Left hindlimb (tissue), 1 donor: ENCODE measurements at regions not wholly inside any gene's neighbourhood (a gene's known extent, or its start where the extent isn't known, plus 50 kb on each side); places are given as distances from the start of the nearest gene placed in this dataset.

ENCODE experiments used
- DNase-seq: peaks from one replicate; pipeline ENCODE4 v3.0.0-alpha.2; 2018

- no peak for DNase-seq
These were observed 553.0 kb downstream of the SLC16A7 start for GRCh38 chr12:60148831-60149230.

DNA sequence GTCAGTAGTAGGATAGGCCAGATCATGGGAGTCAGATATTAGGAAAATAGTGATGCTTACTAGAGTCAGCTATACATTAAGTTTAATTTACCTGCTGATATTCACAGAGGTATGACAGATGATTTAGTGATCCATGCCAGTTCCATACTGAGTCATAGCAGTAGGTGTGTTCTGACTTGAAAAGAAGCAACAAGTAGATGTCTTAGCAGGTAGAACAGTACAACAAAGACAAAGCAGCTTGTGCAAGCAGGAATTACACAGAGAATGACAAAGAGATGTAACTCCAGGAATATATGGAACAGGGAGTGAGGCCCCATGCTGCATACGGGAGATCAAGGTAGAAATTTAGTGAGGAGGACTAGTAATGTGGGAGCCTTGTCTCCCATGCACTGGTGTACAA, 556.9 kb downstream of the SLC16A7 start:
- DNase-seq = no peak

DNA sequence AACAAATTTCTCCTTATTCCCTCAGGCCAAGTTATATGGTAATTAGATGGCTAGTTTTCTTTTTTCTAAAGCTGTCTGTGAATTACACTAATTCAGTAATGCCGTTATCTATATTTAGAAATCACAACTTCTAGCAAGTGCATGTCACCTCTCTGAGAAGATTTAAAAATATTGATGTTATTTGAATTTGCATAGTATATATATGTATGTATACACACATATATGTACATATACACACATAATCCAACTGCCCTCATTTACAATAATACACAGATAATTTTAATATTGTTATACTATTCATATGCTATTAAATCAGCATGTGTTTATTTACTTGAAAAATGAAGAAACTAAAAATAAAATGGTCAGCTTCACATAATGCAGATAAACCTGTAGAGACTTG, 563.9 kb downstream of the SLC16A7 start:
- DNase-seq = no peak

GRCh38 chr12:60162988-60163720, 567.3 kb downstream of the SLC16A7 start:
- DNase-seq = no peak

DNA sequence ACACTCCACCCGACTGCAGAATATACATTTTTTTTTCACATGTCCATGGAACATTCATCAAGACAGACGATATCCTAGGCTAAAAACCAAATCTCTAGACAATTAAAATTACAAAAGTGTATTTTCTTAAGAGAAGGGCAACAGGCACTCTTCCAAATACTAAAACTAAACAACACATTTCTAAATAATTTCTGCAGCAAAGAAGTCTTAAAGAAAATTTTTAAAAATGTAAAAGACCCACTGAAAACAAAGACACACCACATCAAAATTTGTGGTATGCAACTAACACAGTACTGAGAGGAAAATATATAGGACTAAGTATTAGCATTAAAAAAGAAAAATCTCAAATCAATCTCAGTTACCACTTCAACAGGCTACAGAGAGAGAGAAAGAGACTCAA, 570.0 kb downstream of the SLC16A7 start:
- DNase-seq = no peak

GRCh38 chr12:60168441-60168840, 572.6 kb downstream of the SLC16A7 start:
- no peak for DNase-seq

DNA sequence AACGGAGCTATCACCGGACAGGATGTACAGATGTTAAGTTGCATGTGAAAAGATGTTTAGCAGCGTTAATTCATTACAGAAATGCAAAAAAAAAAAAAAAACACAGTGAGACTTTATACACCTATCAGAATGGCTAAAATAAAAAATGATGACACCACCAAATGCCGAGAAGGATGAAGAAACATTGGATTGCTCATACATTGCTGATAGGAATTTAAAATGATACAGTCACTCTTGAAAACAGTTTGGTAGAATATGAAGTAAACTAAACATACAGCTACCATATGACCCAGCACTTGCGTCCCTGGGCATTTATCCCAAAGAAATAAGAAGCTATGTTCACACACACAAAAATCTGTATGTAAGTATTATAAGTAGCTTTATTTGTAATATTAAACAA, 574.1 kb downstream of the SLC16A7 start:
- DNase-seq = no peak

- DNase-seq = no peak
These were observed 576.7 kb downstream of the SLC16A7 start for GRCh38 chr12:60172266-60173211.

- DNase-seq = no peak
These were observed 577.7 kb downstream of the SLC16A7 start for GRCh38 chr12:60173224-60174170.

DNA sequence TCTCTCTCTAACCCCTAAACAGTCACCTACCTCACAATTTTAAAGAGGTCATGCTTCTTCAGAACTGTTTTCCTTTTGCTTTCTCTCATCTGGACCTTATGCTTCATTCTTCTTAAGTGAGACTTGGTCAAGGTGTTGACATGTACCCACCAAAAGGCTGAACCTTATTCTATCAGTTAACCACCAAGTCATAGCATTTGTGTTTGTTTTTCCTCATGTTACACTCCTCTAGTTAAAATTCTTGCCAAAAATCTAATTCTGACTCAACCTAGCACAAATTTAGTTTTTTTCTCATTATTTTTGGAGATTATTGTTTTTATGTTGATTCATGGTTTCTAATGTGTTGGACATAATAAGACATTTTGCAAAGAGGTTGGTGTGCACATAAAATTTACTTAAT, 578.6 kb downstream of the SLC16A7 start:
- no peak for DNase-seq

- no peak for DNase-seq
These were observed 579.1 kb downstream of the SLC16A7 start for GRCh38 chr12:60174941-60175340.

- no peak for DNase-seq
These were observed 581.1 kb downstream of the SLC16A7 start for GRCh38 chr12:60176891-60177290.

DNA sequence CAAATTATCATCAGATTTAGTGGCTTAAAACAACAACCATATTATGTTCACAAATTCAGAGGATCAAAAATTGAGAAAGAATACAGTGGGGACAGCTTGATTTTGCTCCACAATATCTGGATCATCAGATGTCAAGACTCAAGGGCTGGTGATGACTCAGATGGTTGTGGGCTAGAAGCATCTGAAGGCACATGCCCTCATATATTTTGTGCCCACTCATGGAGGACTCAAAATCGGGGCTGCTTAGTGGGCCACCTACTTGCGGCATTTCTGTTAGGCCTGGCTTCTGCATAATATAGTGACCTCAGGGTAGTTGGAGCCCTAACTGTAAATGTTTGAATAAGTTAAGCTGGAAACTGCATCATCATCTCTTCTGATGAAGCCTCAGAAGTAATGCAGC, 584.5 kb downstream of the SLC16A7 start:
- DNase-seq = no peak

GRCh38 chr12:60182354-60182753, 586.5 kb downstream of the SLC16A7 start:
- no peak for DNase-seq

DNA sequence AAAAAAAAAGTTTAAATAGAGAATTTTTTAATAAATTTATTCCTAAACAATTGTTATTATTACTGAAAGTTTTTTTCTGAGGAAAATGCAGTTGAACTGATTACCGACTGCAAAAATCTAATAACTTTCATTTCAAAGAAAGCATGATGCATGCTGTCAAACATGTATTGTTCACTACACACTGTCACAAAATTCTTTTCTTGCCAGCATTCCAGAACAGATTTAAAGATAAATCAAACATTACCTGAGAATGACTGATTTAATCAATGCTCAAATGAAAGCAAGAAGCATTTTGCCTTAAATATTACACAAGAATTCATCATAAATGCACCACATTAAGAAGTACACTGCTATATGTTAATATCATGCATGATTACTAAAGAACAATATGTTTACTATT, 588.3 kb downstream of the SLC16A7 start:
- DNase-seq = no peak

GRCh38 chr12:60185060-60185459, 589.2 kb downstream of the SLC16A7 start:
- no peak for DNase-seq

- no peak for DNase-seq
These were observed 595.4 kb downstream of the SLC16A7 start for GRCh38 chr12:60191271-60191670.

DNA sequence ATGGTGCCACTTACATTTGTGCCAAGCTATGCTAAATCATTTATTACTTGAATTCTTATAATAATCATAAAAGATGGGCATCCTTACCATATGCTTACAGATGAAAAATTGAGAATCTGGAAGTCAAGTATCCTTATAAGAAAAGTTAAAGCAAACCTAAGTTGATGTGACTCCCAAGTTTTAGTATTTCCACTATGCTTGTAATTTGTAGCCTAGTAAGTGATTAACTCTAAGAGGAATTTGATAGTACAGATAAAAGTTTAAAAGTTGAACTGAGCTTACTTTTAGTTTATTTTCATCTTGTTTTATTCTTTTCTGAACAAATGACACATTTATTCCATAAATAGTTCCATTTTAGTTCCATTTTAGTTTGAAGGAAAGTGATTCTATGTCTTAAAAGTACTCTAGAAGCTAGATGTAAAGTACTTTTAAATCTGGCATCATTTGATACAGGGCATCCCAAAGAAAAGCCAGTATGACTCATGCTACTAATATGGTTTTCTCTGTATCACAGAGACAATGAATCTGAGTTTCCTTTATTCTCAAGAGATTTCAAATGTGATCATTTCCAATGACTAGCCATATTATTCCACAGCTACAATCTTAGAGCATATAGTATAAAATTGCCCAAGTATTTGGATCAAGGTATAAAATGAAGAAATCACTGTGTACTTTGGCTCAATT, 596.0 kb downstream of the SLC16A7 start:
- no peak for DNase-seq

- no peak for DNase-seq
These were observed 598.8 kb downstream of the SLC16A7 start for GRCh38 chr12:60194678-60195077.

DNA sequence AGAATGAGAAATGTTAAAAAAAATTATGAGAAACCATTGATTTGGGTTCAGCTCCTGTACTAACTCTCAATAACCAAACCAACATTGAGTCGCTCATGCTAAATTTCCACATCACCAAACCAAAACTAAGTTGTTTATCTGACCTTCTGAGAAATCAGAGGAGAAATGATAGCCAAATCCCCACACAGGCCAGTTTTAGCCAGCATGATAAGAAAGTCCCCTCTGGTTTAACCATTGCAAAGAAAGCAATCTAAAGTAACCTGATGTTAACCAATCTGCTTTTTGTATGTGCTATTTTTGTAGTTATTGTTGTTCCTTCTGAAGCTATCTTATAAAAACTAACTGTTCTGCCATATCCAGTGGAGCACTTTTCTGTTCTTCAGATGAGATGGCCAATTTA, 599.7 kb downstream of the SLC16A7 start:
- DNase-seq = no peak

DNA sequence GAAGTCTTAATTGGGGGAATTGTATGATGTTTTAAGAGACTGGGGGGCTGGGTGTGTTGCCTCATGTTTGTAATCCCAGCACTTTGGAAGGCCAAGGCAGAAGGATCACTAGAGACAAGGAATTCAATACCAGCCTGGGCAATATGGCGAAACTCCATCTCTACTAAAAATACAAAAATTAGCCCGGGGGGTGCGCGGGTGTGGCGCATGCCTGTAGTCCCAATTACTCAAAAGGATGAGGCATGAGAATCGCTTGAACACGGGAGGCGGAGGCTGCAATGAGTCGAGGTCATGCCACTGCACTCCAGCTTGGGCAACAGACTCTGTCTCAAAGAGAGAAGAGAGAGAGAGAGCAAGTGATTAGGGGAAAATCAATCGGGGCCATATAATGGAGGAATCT, 600.5 kb downstream of the SLC16A7 start:
- DNase-seq = no peak

DNA sequence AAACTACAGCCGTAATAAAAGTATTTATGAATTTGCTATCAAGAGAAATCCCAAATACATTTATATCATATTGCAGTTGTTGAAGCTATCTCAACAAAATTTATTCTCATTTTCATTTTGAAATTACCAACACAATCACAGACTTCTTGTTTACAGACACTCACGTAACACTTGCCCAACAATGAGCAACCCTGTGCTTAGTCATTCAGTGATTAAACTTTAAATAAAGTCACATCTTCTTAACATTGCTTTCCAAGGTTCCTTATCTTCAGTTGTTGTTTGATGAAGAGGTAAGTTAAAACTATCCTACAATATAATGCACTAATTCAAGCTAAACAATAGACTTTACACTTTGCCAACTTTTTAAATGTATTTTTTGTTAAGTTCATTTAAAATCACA, 601.8 kb downstream of the SLC16A7 start:
- no peak for DNase-seq
